ENCODE measurements at regions not wholly inside any gene's neighbourhood (a gene's known extent, or its start where the extent isn't known, plus 50 kb on each side); places are given as distances from the start of the nearest gene placed in this dataset.

GRCh38 chr11:104795501-104796213, 102.6 kb downstream of the CASP12 start:
- no peak for DNase-seq (ENCODE audit: low read depth in 2 of 2)
- H3K4me3 ChIP-seq (replicated peaks in 1 of 2; ENCODE audit: low read depth in 2 of 2, low read length in 2 of 2) = no peak overlapping the region
- TF ChIP-seq CTCF (IDR thresholded peaks at IDR 0.05; ENCODE audit: low read depth, low read length) = no peak

GRCh38 chr11:104792861-104793260, 105.4 kb downstream of the CASP12 start:
- no peak overlapping the region for H3K4me3 ChIP-seq (replicated peaks in 1 of 2; ENCODE audit: low read depth in 2 of 2, low read length in 2 of 2)
- TF ChIP-seq CTCF (IDR thresholded peaks at IDR 0.05; ENCODE audit: low read depth, low read length) = no peak
- no peak for DNase-seq (ENCODE audit: low read depth in 2 of 2)

- no peak for TF ChIP-seq CTCF (IDR thresholded peaks at IDR 0.05; ENCODE audit: low read depth, low read length)
- DNase-seq (ENCODE audit: low read depth in 2 of 2) = no peak
- H3K4me3 ChIP-seq (replicated peaks in 1 of 2; ENCODE audit: low read depth in 2 of 2, low read length in 2 of 2) = no peak overlapping the region
Measured at GRCh38 chr11:104791896-104792295, 106.4 kb downstream of the CASP12 start.

- H3K4me3 ChIP-seq (replicated peaks in 1 of 2; ENCODE audit: low read depth in 2 of 2, low read length in 2 of 2) = no peak overlapping the region
- DNase-seq (ENCODE audit: low read depth in 2 of 2) = peak in 1 of 2 donors; percentile 14
- TF ChIP-seq CTCF (IDR thresholded peaks at IDR 0.05; ENCODE audit: low read depth, low read length) = no peak
Measured at GRCh38 chr11:104784684-104785460, 113.4 kb downstream of the CASP12 start.

- no peak for DNase-seq (ENCODE audit: low read depth in 2 of 2)
- no peak overlapping the region for H3K4me3 ChIP-seq (replicated peaks in 1 of 2; ENCODE audit: low read depth in 2 of 2, low read length in 2 of 2)
- no peak for TF ChIP-seq CTCF (IDR thresholded peaks at IDR 0.05; ENCODE audit: low read depth, low read length)
Measured at GRCh38 chr11:104783241-104783640, 115.0 kb downstream of the CASP12 start.

GRCh38 chr11:104782377-104782754, 115.9 kb downstream of the CASP12 start:
- DNase-seq (ENCODE audit: low read depth in 2 of 2) = no peak
- no peak overlapping the region for H3K4me3 ChIP-seq (replicated peaks in 1 of 2; ENCODE audit: low read depth in 2 of 2, low read length in 2 of 2)
- no peak for TF ChIP-seq CTCF (IDR thresholded peaks at IDR 0.05; ENCODE audit: low read depth, low read length)
